ENCODE measurements at regions not wholly inside any gene's neighbourhood (a gene's known extent, or its start where the extent isn't known, plus 50 kb on each side); places are given as distances from the start of the nearest gene placed in this dataset.
A peak's percentile ranks its signal among the peaks of the same experiment; 100 is the strongest.

DNA sequence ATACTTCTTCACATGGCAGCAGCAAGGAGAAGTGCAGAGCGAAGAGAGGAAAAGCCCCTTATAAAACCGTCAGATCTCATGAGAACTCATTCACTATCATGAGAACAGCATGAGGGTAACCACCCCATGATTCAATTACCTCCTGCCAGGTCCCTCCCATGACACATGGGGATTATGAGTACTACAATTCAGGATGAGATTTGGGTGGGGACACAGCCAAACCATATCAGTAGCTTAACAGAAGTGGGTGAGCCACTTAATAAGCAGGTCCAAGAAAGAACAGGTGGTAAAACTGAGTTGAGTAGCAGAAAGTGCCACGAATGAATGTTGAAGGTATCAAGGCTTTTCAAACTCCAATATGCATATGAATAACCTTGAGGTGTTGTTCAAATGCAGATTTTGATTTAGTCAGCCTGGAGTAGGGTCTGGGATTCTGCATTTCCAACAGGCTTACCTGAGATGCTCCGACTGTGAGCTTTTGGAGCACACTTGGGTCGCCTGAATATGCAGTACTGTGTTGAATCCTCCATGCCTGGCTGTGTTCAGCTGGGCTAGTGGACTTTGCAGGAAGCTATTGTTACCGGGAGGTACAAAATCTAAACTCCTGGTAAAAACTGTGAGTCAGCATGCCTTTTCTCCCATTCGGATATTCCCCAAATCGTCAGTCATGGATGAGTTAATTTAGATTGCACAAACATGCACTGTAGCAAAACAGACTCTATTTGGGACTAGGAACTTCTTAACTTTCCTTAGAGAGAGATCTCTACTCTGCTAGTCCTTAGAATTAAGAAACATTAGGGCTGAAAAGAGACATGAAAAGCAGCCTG, 69.0 kb upstream of the PRKCQ start:
- H3K4me1 Mint-ChIP-seq (ENCODE audit: low read depth), result peaks cover 30% of the 10 kb centered on the region
- ATAC-seq, result no peak
- H3K27me3 Mint-ChIP-seq (ENCODE audit: low read depth), result no peaks in the 10 kb centered on the region
- no peaks in the 10 kb centered on the region for H3K9me3 Mint-ChIP-seq
- no peaks in the 10 kb centered on the region for H3K36me3 Mint-ChIP-seq (ENCODE audit: insufficient read depth)
- no peak overlapping the region for H3K4me3 Mint-ChIP-seq
- no peak for DNase-seq

- H3K36me3 Mint-ChIP-seq (ENCODE audit: insufficient read depth), result no peaks in the 10 kb centered on the region
- peaks cover 40% of the 10 kb centered on the region for H3K4me1 Mint-ChIP-seq (ENCODE audit: low read depth)
- H3K27me3 Mint-ChIP-seq (ENCODE audit: low read depth), result no peaks in the 10 kb centered on the region
- H3K4me3 Mint-ChIP-seq, result no peak overlapping the region
- peak; percentile 64 to 70 for ATAC-seq
- no peaks in the 10 kb centered on the region for H3K9me3 Mint-ChIP-seq
- DNase-seq, result peak; percentile 61
Measured at GRCh38 chr10:6647811-6648526, 67.9 kb upstream of the PRKCQ start.

DNA sequence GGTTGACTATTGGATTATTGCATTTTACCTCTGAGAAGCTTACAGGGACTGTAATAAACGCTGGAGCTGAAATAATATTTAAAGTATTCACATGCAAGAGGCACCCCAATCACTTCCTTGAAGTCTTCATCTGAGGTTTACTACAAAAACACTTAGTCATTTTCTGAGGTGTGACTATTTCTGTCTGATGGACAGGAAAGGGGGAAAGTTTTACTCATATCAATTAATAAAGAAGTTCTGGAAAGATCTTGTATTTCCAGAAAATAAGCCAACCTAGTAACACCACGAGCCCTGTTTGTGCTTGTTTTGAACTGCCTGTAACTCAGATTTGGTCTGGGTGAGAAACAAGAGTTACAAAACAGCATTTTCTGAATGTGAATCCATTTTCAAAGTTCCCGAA, 63.9 kb upstream of the PRKCQ start:
- H3K36me3 Mint-ChIP-seq (ENCODE audit: insufficient read depth), result no peaks in the 10 kb centered on the region
- no peaks in the 10 kb centered on the region for H3K9me3 Mint-ChIP-seq
- DNase-seq, result no peak
- ATAC-seq, result peak; percentile 70 to 75
- H3K4me1 Mint-ChIP-seq (ENCODE audit: low read depth), result peaks cover 43% of the 10 kb centered on the region
- no peak overlapping the region for H3K4me3 Mint-ChIP-seq
- no peaks in the 10 kb centered on the region for H3K27me3 Mint-ChIP-seq (ENCODE audit: low read depth)

DNA sequence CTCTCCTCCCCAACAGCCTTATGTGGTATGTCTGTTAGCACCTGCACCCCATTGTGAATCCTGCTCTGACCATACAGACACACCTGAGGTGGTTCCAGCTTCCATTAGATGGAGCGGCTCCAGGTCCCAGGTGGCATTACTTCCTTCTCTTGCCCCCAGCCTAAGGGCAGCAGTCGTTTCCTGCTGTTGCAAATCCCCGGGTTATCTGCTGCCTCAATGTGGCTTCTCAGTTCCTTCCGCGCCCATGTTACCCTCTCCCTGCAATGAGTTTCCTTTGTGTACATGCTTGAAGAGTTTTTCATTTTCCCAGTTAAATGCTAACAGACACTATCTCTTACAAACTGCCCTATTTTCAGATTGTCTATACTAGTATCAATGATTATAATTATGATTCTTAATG, 62.8 kb upstream of the PRKCQ start:
- H3K27me3 Mint-ChIP-seq (ENCODE audit: low read depth), result no peaks in the 10 kb centered on the region
- DNase-seq (no peak), ATAC-seq (no peak)
- H3K36me3 Mint-ChIP-seq (ENCODE audit: insufficient read depth), result no peaks in the 10 kb centered on the region
- no peaks in the 10 kb centered on the region for H3K9me3 Mint-ChIP-seq
- H3K4me1 Mint-ChIP-seq (ENCODE audit: low read depth), result peaks cover 36% of the 10 kb centered on the region
- no peak overlapping the region for H3K4me3 Mint-ChIP-seq

- Mint-ChIP-seq H3K4me1 (ENCODE audit: low read depth) (peaks cover 38% of the 10 kb centered on the region), H3K4me3 (no peak overlapping the region), H3K27me3 (ENCODE audit: low read depth) (no peaks in the 10 kb centered on the region), H3K36me3 (ENCODE audit: insufficient read depth) (no peaks in the 10 kb centered on the region), H3K9me3 (no peaks in the 10 kb centered on the region)
- DNase-seq, result no peak
- ATAC-seq, result no peak
Measured at GRCh38 chr10:6640433-6641040, 60.5 kb upstream of the PRKCQ start.

DNA sequence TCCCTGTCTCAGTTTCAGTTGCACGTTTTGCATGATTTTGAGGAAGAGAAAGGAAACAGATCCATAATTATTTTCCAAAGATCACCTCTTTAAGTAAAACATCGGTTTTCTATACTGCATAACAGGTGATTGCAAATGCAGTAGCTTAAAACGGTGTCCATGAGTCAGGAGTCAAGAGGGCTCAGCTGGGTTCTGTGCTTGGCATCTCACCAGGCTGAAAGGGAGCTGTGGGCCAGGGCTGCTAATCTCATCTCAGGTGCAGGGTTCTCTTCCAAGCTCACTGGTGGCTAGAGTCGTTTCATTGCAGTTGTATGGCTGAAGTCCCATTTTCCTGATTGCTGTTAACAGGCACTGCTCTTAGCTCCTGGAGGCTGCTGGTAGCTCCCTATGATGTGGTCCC, 57.0 kb upstream of the PRKCQ start:
- Mint-ChIP-seq H3K4me1 (ENCODE audit: low read depth) (peaks cover 19% of the 10 kb centered on the region), H3K36me3 (ENCODE audit: insufficient read depth) (no peaks in the 10 kb centered on the region), H3K4me3 (no peak overlapping the region), H3K9me3 (no peaks in the 10 kb centered on the region), H3K27me3 (ENCODE audit: low read depth) (peaks cover 2% of the 10 kb centered on the region)
- DNase-seq (no peak), ATAC-seq (no peak)

- Mint-ChIP-seq H3K27me3 (ENCODE audit: low read depth) (peaks cover 2% of the 10 kb centered on the region), H3K36me3 (ENCODE audit: insufficient read depth) (peaks cover 4% of the 10 kb centered on the region), H3K9me3 (no peaks in the 10 kb centered on the region), H3K4me3 (no peak overlapping the region), H3K4me1 (ENCODE audit: low read depth) (peaks cover 19% of the 10 kb centered on the region)
- DNase-seq (no peak), ATAC-seq (peak; percentile 65 to 75)
Measured at GRCh38 chr10:6635784-6636183, 55.7 kb upstream of the PRKCQ start.
